ENCODE measurements at regions not wholly inside any gene's neighbourhood (a gene's known extent, or its start where the extent isn't known, plus 50 kb on each side); places are given as distances from the start of the nearest gene placed in this dataset.

- WGBS (ENCODE audit: insufficient coverage) = 87% methylated on average over 2 of the region's 2 CpGs
- Mint-ChIP-seq H3K9me3 (peaks cover 7 to 15% of the 10 kb centered on the region in 2 donors), H3K27ac (no peak overlapping the region), H3K4me1 (no peaks in the 10 kb centered on the region), H3K4me3 (no peak overlapping the region), H3K36me3 (peaks cover 31% of the 10 kb centered on the region), H3K27me3 (ENCODE audit: low read depth in 2 of 2) (peaks cover 0 to 3% of the 10 kb centered on the region in 2 donors)
- no peaks in the 10 kb centered on the region for H3K27me3 ChIP-seq (ENCODE audit: control insufficient read depth, insufficient read depth, low read length)
- H3K4me3 ChIP-seq (ENCODE audit: low read length) = no peak overlapping the region
- TF ChIP-seq, protein P1, sequence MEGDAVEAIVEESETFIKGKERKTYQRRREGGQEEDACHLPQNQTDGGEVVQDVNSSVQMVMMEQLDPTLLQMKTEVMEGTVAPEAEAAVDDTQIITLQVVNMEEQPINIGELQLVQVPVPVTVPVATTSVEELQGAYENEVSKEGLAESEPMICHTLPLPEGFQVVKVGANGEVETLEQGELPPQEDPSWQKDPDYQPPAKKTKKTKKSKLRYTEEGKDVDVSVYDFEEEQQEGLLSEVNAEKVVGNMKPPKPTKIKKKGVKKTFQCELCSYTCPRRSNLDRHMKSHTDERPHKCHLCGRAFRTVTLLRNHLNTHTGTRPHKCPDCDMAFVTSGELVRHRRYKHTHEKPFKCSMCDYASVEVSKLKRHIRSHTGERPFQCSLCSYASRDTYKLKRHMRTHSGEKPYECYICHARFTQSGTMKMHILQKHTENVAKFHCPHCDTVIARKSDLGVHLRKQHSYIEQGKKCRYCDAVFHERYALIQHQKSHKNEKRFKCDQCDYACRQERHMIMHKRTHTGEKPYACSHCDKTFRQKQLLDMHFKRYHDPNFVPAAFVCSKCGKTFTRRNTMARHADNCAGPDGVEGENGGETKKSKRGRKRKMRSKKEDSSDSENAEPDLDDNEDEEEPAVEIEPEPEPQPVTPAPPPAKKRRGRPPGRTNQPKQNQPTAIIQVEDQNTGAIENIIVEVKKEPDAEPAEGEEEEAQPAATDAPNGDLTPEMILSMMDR (IDR thresholded peaks at IDR 0.05) = no peak
- intact Hi-C loops (cut with micrococcal nuclease) = loop anchor here (2.0 kb wide), 1 partner anchor 105 kb away; no protein-coding TSS in a partner anchor
- no peaks in the 10 kb centered on the region for H3K36me3 ChIP-seq (ENCODE audit: control insufficient read depth, insufficient read depth, low read length)
- DNase-seq (no peak), ATAC-seq (no peak)
- H3K9me3 ChIP-seq (ENCODE audit: control insufficient read depth, insufficient read depth, low read length) = peaks cover 4% of the 10 kb centered on the region
- no peaks in the 10 kb centered on the region for H3K4me1 ChIP-seq (ENCODE audit: control insufficient read depth, insufficient read depth, low read length)
- H3K27ac ChIP-seq (ENCODE audit: low read length) = no peak overlapping the region
Measured at GRCh38 chr6:158903801-158904200, 84.6 kb upstream of the EZR start.

DNA sequence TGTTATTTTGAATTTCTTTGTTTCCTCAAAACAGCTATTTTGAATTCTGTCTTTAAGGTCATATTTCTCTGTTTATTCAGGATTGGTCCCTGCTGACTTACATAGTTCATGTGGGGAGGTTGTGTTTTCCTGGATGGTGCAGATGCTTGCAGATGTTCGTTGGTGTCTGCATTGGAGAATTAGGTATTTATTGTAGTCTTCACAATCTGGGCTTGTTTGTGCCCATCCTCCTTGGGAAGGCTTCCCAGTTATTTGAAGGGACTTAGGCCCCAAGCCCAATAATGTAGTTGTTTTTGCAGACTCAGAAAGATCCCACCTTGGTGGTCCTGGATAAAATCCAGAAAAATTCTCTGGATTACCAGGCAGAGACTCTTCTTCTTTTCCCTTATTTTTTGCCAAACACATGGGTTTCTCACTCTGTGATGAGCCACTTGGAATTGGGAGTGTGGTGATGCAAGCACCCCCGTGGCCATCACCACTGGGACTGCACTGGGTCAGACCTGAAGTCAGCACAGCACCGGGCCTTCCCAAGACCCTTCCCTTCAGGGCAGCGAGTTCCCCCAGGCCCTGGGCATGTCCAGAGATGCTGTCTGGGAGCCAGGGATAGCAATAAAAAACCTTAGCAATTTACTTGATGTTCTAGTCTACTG lies 81.6 kb upstream of the EZR start:
- H3K4me1 ChIP-seq (ENCODE audit: control insufficient read depth, insufficient read depth, low read length) = no peaks in the 10 kb centered on the region
- Mint-ChIP-seq H3K4me3 (no peak overlapping the region), H3K27ac (no peak overlapping the region), H3K9me3 (peaks cover 6 to 11% of the 10 kb centered on the region in 2 donors), H3K36me3 (peaks cover 21% of the 10 kb centered on the region), H3K27me3 (ENCODE audit: low read depth in 2 of 2) (peaks cover 0 to 3% of the 10 kb centered on the region in 2 donors), H3K4me1 (no peaks in the 10 kb centered on the region)
- TF ChIP-seq, protein P1 (IDR thresholded peaks at IDR 0.05) = no peak
- no peak overlapping the region for H3K27ac ChIP-seq (ENCODE audit: low read length)
- WGBS (ENCODE audit: insufficient coverage) = 90% methylated on average over 4 of the region's 4 CpGs
- no peak for DNase-seq
- H3K36me3 ChIP-seq (ENCODE audit: control insufficient read depth, insufficient read depth, low read length) = no peaks in the 10 kb centered on the region
- H3K27me3 ChIP-seq (ENCODE audit: control insufficient read depth, insufficient read depth, low read length) = no peaks in the 10 kb centered on the region
- no peak for ATAC-seq
- H3K9me3 ChIP-seq (ENCODE audit: control insufficient read depth, insufficient read depth, low read length) = no peaks in the 10 kb centered on the region
- intact Hi-C loops (cut with micrococcal nuclease) = no loop called here
- no peak overlapping the region for H3K4me3 ChIP-seq (ENCODE audit: low read length)

- TF ChIP-seq, protein P1 (IDR thresholded peaks at IDR 0.05) = no peak
- H3K27ac ChIP-seq (ENCODE audit: low read length) = no peak overlapping the region
- no peaks in the 10 kb centered on the region for H3K36me3 ChIP-seq (ENCODE audit: control insufficient read depth, insufficient read depth, low read length)
- H3K9me3 ChIP-seq (ENCODE audit: control insufficient read depth, insufficient read depth, low read length) = no peaks in the 10 kb centered on the region
- Mint-ChIP-seq H3K27ac (no peak overlapping the region), H3K4me1 (no peaks in the 10 kb centered on the region), H3K4me3 (no peak overlapping the region), H3K9me3 (no peaks in the 10 kb centered on the region), H3K36me3 (no peaks in the 10 kb centered on the region), H3K27me3 (ENCODE audit: low read depth in 2 of 2) (peaks cover 0 to 3% of the 10 kb centered on the region in 2 donors)
- no peak overlapping the region for H3K4me3 ChIP-seq (ENCODE audit: low read length)
- DNase-seq (no peak), ATAC-seq (no peak)
- intact Hi-C loops (cut with micrococcal nuclease) = no loop called here
- H3K4me1 ChIP-seq (ENCODE audit: control insufficient read depth, insufficient read depth, low read length) = no peaks in the 10 kb centered on the region
- WGBS (ENCODE audit: insufficient coverage) = 95% methylated on average over 4 of the region's 4 CpGs
- no peaks in the 10 kb centered on the region for H3K27me3 ChIP-seq (ENCODE audit: control insufficient read depth, insufficient read depth, low read length)
Measured at GRCh38 chr6:158897236-158897635, 78.1 kb upstream of the EZR start.

DNA sequence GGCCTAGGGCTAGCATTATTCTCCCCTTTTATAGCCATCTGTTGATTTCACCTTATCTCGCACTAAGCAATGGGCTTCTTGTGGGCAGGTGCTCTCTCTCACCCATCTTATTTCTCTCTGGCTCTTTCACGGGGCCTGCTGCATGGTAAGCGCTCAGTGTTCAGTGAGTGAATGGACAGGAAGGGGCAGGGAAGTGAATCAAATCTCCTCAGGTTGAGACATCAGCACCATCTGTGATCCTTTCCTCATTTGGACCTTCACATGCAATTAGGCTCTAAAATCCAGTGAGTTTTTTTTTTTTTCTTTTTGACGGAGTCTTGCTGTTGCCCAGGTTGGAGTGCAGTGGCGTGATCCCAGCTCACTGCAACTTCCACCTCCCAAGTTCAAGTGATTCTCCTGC lies 76.5 kb upstream of the EZR start:
- 77% methylated on average over 5 of the region's 5 CpGs for WGBS (ENCODE audit: insufficient coverage)
- intact Hi-C loops (cut with micrococcal nuclease) = no loop called here

More for the DNA sequence above, 76.5 kb upstream of the EZR start:
- H3K9me3 ChIP-seq (ENCODE audit: control insufficient read depth, insufficient read depth, low read length) = no peaks in the 10 kb centered on the region
- H3K4me1 ChIP-seq (ENCODE audit: control insufficient read depth, insufficient read depth, low read length) = no peaks in the 10 kb centered on the region
- no peak overlapping the region for H3K4me3 Mint-ChIP-seq
- H3K4me3 ChIP-seq (ENCODE audit: low read length) = no peak overlapping the region
- H3K27ac Mint-ChIP-seq = no peak overlapping the region
- no peak for DNase-seq
- TF ChIP-seq, protein P1 (IDR thresholded peaks at IDR 0.05) = no peak
- ATAC-seq = no peak
- no peaks in the 10 kb centered on the region for H3K36me3 ChIP-seq (ENCODE audit: control insufficient read depth, insufficient read depth, low read length)
- H3K4me1 Mint-ChIP-seq = no peaks in the 10 kb centered on the region
- H3K27me3 ChIP-seq (ENCODE audit: control insufficient read depth, insufficient read depth, low read length) = no peaks in the 10 kb centered on the region
- H3K9me3 Mint-ChIP-seq = no peaks in the 10 kb centered on the region
- no peaks in the 10 kb centered on the region for H3K36me3 Mint-ChIP-seq
- H3K27me3 Mint-ChIP-seq (ENCODE audit: low read depth in 2 of 2) = peaks cover 0 to 3% of the 10 kb centered on the region in 2 donors
- no peak overlapping the region for H3K27ac ChIP-seq (ENCODE audit: low read length)
